HG02943 (cell line): ENCODE measurements at regions not wholly inside any gene's neighbourhood (a gene's known extent, or its start where the extent isn't known, plus 50 kb on each side); places are given as distances from the start of the nearest gene placed in this dataset.
"Not testable (repeated sequence)": the region's sequence is repeated elsewhere in the genome, so short reads cannot be mapped to it uniquely, and the experiment has no call there.

ENCODE experiments used
- ATAC-seq: cut with Tn5 transposase; IDR thresholded peaks from one replicate; pipeline ENCODE4 v1.9.1; 2021; ENCODE audit warnings: mild to moderate bottlenecking, low read depth, moderate library complexity; ENCODE audit not compliant: unreplicated experiment

DNA sequence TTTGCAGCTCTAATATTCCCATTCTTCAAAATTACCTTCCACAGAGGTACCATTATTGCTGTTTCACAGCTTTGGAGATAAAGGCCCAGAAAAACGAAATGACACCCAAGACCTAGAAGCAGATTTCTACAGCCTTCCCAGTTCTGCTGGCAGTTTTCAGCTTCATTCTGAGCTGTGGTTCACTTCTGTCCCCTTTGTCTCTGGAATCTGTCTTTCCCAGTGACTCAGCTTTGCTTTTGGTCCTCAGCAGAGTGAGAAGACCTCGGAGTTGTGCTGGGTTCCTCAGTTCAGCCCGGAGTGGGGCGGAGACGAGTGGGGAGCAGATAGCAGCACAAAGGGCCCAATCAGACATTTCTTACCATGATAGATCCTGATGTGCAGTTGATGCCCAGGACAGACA, 180.7 kb upstream of the CXCR4 start:
- ATAC-seq, result no peak

DNA sequence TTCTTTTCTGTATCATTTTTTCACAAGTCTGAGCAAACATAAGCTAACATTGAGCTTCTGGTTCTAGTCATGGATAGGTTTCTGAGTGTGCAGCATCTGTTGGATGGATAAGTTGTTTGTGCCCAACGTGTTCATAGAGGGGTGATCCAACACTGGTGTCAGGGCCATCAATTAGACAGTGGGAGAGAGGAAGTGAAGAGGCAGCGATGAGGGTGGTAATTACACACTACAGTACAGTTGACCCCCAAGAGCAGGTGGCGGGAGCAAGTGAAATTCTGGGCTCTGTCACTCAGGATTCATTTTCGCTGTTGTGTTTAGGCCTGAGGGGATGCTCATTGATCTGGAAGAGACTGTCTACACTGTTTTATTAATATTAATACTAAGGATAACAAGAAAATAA, 180.0 kb upstream of the CXCR4 start:
- no peak for ATAC-seq

GRCh38 chr2:136297312-136297711, 179.4 kb upstream of the CXCR4 start:
- ATAC-seq, result no peak

DNA sequence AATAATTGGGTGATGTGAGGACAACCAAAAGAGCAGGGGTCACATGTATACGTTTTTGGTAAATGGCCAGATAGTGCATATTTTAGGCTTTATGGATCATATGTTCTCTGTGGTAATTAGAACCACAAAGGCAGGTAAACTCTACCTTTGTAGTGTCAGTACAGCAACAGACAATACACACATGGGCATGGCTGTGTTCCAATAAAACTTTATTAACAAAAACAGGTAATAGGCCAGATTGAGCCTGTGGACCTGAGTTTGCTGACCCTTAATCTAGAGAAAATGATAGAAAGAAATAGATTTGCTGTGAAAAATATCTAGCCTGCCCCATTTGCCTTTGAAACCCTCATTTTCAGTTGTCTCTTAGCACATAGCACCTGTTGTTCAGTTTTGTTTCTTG, 177.2 kb upstream of the CXCR4 start:
- ATAC-seq, result no peak

GRCh38 chr2:136291871-136292270, 173.9 kb upstream of the CXCR4 start:
- ATAC-seq, result no peak

DNA sequence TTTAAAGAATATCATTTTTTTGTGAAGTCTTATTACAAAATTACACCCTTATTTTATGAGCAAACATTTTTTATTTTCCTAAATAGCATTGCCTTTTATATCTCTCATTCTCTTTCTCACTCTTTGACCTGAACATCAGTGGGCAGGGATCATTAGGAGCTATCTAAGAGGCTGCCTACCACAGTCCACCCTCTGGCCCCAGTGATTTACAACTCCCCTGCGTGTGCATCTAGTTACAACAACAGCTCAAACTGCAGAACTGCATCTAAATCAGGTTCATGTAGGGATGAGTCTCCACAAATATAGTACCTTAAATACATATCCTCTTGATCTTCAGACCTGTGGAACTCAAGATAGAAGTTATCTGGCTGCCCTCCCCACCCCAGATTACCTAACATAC, 172.4 kb upstream of the CXCR4 start:
- no peak for ATAC-seq

DNA sequence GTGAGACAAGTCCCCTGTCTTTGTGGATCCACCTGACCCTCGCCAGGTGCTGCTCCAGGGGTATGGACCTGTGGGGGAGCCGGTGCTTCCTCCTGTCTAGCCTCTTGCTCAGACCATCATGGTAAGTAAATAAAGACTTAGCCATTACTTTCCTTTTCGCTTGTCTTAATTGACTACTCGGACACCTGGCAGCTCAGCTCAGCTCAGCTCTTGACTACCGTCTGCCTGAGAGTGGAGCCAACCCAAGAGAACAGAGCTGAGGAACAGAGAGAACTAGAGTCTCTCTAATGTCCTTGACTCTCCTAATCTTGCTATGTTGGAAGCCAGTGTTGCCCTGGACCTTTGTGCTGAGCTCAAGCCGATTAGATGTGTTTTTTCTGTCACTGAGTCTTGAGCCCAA, 170.3 kb upstream of the CXCR4 start:
- ATAC-seq, result no peak

DNA sequence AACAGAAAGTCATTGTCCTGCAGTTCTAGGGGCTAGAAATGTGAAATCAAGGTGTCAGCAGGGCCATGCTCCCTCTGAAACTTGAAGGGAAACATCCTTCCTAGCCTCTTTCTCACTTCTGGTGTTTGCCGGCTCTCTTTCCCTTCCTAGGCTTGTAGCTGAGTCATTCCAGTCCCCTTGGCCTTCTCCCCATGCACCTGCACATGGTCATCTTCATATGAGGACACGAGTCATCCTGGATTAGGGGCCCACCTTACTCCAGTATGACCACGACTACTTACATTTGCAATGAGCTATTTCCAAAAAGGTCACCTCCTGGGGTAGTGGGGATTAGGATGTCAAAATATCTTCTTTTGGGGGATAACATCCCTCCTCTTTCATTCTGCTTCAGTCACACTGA, 168.5 kb upstream of the CXCR4 start:
- no peak for ATAC-seq

DNA sequence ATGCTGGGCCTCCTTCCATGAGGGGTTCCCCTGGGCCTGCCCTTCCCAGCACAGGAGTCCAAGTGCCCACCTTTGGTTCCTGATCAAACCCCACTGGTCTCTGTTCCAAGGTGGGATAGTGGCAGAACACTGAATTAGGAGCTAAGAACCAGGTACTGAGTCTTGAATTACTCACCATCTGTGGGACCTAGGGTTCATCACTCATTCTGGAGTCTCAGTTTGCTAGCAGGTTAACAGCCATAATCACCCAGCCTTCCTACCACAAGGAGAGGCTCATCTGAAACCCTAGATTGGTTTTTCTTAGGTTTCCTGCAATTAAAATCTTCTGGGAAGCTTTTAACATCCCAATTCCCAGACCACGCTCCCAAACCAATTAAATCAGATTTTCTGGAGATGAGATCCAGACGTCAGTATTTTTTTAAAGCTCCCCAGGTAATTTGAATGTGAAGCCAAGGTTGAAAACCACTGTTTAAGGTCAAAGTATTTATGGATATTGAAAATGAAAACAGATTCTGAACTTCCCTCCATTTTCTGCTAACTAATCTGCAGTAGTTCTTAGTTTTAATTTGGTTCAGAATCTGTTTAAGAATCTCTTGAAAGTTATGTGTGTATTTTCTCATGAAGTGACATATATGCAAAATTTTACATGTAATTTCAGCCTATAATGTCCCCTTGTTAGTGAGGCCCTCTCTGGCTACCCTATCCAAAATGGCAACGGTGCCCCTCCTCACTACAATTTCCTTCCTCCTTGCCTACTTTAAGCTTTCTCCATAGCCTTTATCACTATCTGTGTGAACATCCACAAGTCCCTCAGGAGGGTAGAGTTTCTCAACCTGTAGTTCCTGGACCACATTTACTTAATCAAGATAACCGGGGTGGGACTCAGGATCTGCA, 166.5 kb upstream of the CXCR4 start:
- no peak for ATAC-seq

- ATAC-seq, result no peak
These were observed 164.3 kb upstream of the CXCR4 start for GRCh38 chr2:136282251-136282650.

GRCh38 chr2:136281281-136282114, 163.5 kb upstream of the CXCR4 start:
- no peak for ATAC-seq

DNA sequence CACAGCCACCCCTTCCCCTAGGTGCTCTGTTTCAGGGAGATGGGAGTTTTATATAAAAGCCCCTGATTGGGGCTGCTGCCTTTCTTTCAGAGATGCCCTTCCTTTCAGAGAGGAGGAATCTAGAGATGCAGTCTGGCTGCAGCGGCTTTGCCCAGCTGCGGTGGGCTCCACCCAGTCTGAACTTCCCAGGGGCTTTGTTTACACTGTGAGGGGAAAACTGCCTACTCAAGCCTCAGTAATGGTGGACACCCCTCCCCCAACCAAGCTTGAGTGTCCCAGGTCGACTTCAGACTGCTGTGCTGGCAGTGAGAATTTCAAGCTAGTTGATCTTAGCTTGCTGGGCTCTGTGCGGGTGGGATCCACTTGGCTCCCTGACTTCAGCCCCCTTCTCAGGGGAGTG, 148.4 kb upstream of the CXCR4 start:
- not testable (repeated sequence) for ATAC-seq

DNA sequence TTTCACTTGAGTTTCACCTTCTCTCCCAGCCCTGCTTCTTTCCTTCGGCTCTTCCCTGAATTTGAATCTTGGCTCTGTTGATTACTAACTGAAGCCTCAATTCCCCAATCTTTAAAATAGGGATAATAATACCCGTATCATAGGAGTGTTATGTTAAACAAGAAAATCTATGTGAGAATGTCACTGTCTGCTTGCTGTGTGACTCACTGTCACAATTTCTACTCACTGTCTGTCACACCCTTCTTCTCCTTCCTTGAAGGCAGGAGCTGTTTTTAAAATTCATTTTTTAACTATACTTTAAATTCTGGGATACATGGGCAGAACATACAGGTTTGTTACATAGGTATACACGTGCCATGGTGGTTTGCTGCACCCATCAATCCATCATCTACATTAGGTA, 141.6 kb upstream of the CXCR4 start:
- ATAC-seq, result no peak

DNA sequence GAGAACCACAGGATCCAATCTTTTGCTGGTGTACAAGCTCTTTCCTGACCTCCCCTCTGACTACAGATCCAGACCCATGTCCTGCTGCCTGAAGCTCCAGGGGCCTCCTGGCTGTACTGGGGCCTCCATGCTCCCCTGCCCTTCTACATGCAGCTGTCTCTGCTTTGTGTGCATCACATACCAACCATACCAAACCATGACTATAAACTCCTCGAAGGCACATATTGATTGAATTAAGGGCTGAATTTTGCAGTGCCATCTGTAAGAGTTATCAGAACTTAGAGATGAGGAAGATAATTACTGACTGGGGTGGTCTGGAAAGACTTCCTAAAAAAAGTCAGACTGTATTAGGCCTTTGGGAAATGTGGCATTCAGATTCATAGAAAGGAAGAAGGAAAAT, 139.9 kb upstream of the CXCR4 start:
- no peak for ATAC-seq

DNA sequence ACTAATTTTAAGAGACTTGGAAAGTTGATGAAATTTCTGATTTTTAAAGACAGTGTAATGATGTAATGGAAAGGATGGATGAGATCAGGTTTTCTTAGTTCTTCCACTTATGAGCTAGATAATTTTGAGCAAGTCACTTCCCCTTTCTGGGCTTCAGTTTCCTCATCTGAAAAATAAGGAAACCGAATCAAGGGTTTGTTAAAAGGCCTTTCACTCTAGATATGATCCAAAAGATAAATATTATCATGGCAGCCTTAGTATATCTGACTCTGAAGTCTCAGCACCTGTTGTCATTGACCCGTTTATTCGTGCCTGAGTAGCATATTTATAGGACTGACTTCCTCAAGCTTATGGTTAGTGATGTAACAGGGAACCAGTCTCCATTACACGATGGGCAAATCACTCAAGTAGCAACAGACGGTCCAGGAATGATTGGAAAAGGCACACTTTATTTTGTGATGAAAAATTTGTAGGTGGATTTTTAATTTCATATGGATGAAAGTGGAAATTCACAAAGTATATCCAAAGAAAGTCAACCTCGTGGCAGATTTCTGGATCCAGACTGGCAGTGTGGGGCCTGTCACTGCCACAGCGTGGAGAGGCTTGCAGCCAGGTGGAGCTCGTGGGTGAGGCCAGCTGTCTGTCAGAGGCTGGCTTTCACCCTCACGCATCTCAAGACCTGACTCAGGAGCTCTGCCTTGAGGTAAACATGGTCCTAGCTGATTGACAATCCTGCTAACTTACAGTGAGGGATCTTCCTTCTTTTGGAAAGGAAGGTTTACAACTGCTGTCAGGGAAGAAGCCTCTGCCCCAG, 137.9 kb upstream of the CXCR4 start:
- ATAC-seq, result no peak

GRCh38 chr2:136255127-136255526, 137.2 kb upstream of the CXCR4 start:
- no peak for ATAC-seq

DNA sequence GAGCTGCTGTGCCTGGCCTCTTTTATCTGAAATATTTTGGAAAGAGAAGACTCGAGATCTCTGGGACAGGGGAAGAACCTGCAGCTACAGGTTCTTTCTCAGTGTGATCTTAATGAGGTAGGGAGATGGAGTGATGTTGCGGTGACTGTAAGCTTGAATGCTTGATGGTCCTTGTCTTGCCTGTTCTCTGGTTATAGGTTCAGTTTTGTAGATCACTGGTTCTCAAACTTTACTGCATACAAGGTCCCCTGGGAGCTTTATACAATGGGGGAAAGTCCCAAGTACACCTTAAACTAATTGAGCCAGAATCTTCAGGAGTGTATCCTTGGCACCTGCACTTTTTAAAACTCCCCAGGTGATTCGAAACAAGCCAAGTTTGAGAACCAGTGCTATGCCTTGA, 136.7 kb upstream of the CXCR4 start:
- no peak for ATAC-seq

DNA sequence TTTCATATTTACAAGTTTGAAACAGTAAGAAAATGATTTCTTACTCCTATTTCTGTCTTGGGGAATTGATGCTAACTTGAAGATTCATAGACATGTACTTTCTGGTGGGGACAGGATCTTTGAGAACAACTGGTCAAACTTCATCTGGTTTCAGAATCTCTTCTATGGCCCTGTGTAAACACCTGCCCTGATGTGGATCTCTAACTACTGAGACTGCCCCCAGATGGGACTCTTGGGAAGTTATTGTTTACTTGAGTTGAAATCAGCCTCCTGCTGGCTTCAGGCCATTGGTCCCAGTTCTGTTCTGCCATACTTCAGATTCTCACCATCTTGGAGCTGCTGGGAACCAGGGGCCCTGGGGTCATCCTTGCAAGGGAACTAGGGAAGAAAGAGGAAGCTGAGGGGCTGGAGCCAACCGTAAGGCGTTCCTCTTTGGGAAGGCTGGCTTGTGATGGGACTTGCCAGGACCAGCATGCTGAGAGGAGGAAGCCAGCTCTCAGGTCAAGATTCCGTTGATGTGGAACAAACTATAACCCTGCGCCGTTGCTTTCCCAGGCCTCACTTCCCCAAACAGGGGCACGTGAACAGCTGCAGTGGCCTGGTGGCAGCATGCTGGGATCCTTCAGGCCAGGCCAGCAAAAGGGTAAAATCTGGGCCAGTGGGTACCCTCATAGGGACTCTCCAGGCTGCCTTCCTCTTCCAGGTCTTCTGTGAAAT, 135.5 kb upstream of the CXCR4 start:
- ATAC-seq, result no peak

- ATAC-seq, result no peak
These were observed 134.1 kb upstream of the CXCR4 start for GRCh38 chr2:136251885-136252585.
